HG03159 (cell line): ENCODE measurements at regions not wholly inside any gene's neighbourhood (a gene's known extent, or its start where the extent isn't known, plus 50 kb on each side); places are given as distances from the start of the nearest gene placed in this dataset.

Experiments
- ATAC-seq: cut with Tn5 transposase; IDR thresholded peaks from one replicate; pipeline ENCODE4 v1.9.1; 2021; ENCODE audit warnings: mild to moderate bottlenecking, moderate library complexity; ENCODE audit not compliant: unreplicated experiment

DNA sequence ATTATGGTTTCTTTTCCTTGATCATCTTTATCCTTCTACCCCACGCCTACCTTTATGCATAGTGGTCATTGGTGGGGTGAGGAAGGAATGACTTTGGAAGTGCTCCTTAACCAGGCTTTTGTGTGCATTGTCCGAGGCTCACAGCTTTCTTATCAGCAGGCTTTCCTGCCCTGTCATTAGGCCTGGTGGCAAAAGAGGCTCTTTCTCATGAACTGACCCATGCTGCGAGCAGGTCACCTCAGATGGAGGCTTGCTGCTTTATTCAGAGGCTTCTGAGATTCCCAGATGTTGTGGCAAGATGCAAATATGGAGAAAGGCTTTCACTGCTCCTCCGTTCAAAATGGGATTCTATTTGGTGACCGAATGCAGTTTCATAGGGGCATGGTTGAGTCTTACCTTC is 57.4 kb upstream of the DMRTA1 start:
- no peak for ATAC-seq

- no peak for ATAC-seq
Measured at GRCh38 chr9:22392523-22392922, 54.1 kb upstream of the DMRTA1 start.

- ATAC-seq, result no peak
Measured at GRCh38 chr9:22395687-22396141, 50.9 kb upstream of the DMRTA1 start.
